Fibroblast of villous mesenchyme (primary cell): ENCODE measurements at regions not wholly inside any gene's neighbourhood (a gene's known extent, or its start where the extent isn't known, plus 50 kb on each side); places are given as distances from the start of the nearest gene placed in this dataset.
A peak's percentile ranks its signal among the peaks of the same experiment; 100 is the strongest.
"Not testable (repeated sequence)": the region's sequence is repeated elsewhere in the genome, so short reads cannot be mapped to it uniquely, and the experiment has no call there.

Experiments
- DNase-seq: peaks from one replicate; pipeline ENCODE4 v3.0.0-alpha.2; 2010; ENCODE audit warnings: low read depth
- H3K4me3 ChIP-seq: 2 replicates; pipeline ENCODE4 v1.5.1; 2011; ENCODE audit warnings: low read depth, mild to moderate bottlenecking, low read length
- TF ChIP-seq, protein P1 (sequence below): IDR thresholded peaks from 2 replicates; pipeline ENCODE4 v1.5.1; 2012; ENCODE audit warnings: low read depth, mild to moderate bottlenecking, low read length; ENCODE audit not compliant: insufficient read depth

DNA sequence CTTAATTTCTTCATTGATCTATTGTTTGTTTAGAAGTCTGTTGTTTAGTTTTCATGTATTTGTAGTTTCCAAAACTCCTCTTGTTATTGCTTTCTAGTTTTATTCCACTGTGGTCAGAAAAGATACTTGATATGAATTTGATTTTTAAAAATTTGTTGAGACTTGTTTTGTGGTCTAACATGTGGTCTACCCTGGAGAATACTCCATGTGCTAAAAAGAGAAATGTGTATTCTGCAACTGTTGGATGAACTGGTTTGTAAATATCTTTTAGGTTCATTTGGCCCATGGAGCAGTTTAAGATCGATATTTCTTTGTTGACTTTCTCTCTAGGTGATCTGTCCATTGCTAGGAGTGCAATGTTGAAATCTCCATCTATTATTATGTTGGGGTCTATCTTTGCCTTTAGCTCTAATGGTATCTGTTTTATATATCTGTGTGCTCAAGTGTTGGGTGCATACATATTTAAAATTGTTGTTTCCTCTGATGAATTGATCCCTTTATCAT, 150.6 kb upstream of the ATP10B start:
- no peak overlapping the region for H3K4me3 ChIP-seq
- no peak for DNase-seq
- TF ChIP-seq, protein P1, sequence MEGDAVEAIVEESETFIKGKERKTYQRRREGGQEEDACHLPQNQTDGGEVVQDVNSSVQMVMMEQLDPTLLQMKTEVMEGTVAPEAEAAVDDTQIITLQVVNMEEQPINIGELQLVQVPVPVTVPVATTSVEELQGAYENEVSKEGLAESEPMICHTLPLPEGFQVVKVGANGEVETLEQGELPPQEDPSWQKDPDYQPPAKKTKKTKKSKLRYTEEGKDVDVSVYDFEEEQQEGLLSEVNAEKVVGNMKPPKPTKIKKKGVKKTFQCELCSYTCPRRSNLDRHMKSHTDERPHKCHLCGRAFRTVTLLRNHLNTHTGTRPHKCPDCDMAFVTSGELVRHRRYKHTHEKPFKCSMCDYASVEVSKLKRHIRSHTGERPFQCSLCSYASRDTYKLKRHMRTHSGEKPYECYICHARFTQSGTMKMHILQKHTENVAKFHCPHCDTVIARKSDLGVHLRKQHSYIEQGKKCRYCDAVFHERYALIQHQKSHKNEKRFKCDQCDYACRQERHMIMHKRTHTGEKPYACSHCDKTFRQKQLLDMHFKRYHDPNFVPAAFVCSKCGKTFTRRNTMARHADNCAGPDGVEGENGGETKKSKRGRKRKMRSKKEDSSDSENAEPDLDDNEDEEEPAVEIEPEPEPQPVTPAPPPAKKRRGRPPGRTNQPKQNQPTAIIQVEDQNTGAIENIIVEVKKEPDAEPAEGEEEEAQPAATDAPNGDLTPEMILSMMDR = no peak

DNA sequence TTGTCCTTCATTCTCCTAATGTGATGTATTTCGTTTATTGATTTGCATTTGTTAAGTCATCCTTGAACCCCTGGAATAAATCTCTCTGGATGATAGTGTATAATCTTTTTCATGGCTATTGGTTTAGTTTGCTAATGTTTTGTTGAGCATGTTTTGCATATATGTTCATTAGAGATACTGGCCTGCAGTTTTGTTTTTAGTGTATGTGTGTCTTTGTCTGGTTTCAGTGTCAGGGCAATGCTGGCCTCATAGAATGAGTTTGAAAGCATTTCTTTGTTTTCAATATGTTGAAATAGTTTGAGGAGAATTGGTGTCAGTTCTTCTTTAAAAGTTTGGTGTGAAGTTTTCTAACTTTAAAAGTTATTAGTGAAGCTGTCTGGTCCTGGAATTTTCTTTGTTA, 149.6 kb upstream of the ATP10B start:
- no peak for DNase-seq
- TF ChIP-seq, protein P1 = no peak
- H3K4me3 ChIP-seq = no peak overlapping the region

DNA sequence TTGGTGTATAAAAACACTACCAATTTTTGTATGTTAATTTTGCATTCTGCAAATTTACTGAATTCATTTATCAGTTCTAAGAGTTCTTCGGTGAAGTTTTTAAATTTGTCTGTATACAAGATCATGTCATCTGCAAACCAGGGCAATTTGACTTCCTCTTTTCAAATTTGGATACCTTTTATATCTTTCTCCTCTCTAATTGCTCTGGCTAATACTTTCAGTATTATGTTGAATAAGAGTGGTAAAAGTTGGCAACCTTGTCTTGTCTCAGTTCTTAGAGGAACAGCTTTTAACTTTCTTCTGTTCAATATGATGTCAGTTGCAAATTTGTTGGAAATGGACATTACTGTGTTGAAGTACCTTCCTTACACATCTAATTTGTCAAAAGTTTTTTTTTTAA, 149.1 kb upstream of the ATP10B start:
- not testable (repeated sequence) for H3K4me3 ChIP-seq, DNase-seq

DNA sequence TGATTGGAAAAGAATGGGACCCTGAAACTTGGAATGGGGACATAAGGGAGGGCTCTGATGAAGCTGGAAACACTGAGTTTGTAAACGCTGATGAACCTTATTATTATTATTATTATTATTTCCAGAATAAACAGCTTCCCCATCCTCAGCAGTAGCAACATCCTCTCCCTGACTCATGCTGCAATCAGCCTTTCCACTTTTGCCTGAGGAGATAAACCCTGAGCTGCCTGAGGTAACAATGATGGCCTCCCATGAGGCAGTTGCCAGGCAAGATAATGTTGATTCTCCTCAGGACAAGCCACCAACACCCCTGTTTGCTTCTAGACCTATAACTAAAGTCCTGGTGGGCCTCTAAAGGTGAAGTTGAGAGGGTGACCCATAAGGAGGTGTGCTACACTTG, 139.2 kb upstream of the ATP10B start:
- TF ChIP-seq, protein P1 = no peak
- no peak overlapping the region for H3K4me3 ChIP-seq
- DNase-seq = no peak

DNA sequence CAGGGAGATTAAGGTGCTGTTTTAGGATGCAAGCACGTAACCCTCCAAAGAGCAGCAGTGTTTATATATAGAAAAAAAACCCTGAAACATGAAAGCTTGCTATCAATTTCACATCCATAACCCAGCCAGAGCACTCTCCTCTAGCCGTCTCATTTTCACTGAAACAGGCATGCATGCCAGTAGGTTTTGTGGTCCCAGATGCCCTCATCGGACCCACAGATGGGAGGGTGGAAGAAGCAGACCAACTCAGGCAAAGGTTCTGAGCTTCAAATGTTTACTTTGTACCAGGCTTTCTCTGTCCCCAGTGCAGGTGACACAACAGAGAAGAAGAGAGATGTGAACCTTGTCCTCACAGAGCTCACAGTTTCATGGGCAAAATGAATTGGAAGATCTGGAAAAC, 127.4 kb upstream of the ATP10B start:
- H3K4me3 ChIP-seq = no peak overlapping the region
- TF ChIP-seq, protein P1 = no peak
- no peak for DNase-seq

DNA sequence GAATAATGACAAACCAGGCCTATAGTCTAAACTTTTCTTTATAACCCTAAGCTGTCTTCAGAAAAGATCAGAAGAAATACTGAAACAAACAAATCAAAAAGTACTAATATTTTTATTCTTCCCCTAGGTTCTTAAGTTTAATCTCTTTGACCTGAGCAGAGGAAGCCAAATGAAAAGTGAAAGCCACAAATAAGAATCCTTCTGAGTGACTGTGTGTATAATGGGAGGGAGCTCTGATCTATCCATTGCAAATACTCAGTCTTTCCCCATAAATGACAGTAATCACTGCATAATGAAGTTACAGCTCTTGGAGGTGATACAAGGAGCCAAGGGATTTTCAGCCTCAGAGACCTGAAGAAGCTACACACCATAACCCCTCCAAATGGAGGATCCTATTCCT, 126.9 kb upstream of the ATP10B start:
- DNase-seq = no peak
- TF ChIP-seq, protein P1 = no peak
- no peak overlapping the region for H3K4me3 ChIP-seq

DNA sequence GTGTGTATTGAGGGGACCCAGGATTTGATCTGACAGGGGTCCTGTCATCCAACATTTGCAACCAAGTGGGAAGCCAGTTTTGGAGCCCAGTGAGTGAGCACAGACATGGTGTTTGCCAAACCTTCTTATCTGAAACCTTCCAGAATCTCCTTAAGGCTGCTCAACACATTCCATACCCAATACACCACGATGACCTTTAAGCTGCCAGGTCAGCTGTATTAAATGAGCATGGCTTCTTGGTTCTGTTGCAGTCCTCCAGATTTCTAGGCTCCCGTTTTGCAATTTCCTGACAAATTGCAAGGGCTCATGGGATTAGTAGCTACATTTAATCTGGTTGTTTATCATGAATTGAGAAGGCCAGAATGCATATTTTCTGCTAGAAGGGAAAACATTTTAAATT, 124.2 kb upstream of the ATP10B start:
- peak; percentile 0 for DNase-seq
- H3K4me3 ChIP-seq = no peak overlapping the region
- TF ChIP-seq, protein P1 = no peak
